ENCODE measurements at regions not wholly inside any gene's neighbourhood (a gene's known extent, or its start where the extent isn't known, plus 50 kb on each side); places are given as distances from the start of the nearest gene placed in this dataset.

GRCh38 chr7:25887795-25888559 is 264.0 kb upstream of the NFE2L3 start:
- DNase-seq (ENCODE audit: insufficient read length, low spot score): no peak
- FAIRE-seq: no peak

GRCh38 chr7:25889765-25890164 is 262.2 kb upstream of the NFE2L3 start:
- DNase-seq (ENCODE audit: insufficient read length, low spot score): no peak
- FAIRE-seq: no peak

- DNase-seq (ENCODE audit: insufficient read length, low spot score): no peak
Observed at GRCh38 chr7:25891591-25891990, 260.4 kb upstream of the NFE2L3 start.

GRCh38 chr7:25893436-25893835 is 258.6 kb upstream of the NFE2L3 start:
- DNase-seq (ENCODE audit: insufficient read length, low spot score) (no peak), FAIRE-seq (no peak)

More at GRCh38 chr7:25891591-25891990, 260.4 kb upstream of the NFE2L3 start:
- FAIRE-seq: no peak

- DNase-seq (ENCODE audit: insufficient read length, low spot score) (no peak), FAIRE-seq (no peak)
Observed at GRCh38 chr7:25894002-25894901, 257.7 kb upstream of the NFE2L3 start.

- DNase-seq (ENCODE audit: insufficient read length, low spot score): peak; percentile 66
- no peak for FAIRE-seq
Observed at GRCh38 chr7:25894902-25895791, 256.9 kb upstream of the NFE2L3 start.

- FAIRE-seq (no peak), DNase-seq (ENCODE audit: insufficient read length, low spot score) (no peak)
Observed at GRCh38 chr7:25895792-25896171, 256.2 kb upstream of the NFE2L3 start.

- no peak for FAIRE-seq
- DNase-seq (ENCODE audit: insufficient read length, low spot score): no peak
Observed at GRCh38 chr7:25897261-25897782, 254.7 kb upstream of the NFE2L3 start.

GRCh38 chr7:25900245-25900644 is 251.8 kb upstream of the NFE2L3 start:
- FAIRE-seq (no peak), DNase-seq (ENCODE audit: insufficient read length, low spot score) (no peak)

GRCh38 chr7:25900877-25901276 is 251.1 kb upstream of the NFE2L3 start:
- DNase-seq (ENCODE audit: insufficient read length, low spot score): no peak

GRCh38 chr7:25901658-25902057 is 250.3 kb upstream of the NFE2L3 start:
- DNase-seq (ENCODE audit: insufficient read length, low spot score): no peak
- no peak for FAIRE-seq

More at GRCh38 chr7:25900877-25901276, 251.1 kb upstream of the NFE2L3 start:
- FAIRE-seq: no peak

- DNase-seq (ENCODE audit: insufficient read length, low spot score) (no peak), FAIRE-seq (no peak)
Observed at GRCh38 chr7:25906003-25906402, 246.0 kb upstream of the NFE2L3 start.

GRCh38 chr7:25906760-25907159 is 245.2 kb upstream of the NFE2L3 start:
- DNase-seq (ENCODE audit: insufficient read length, low spot score): no peak
- FAIRE-seq: no peak

- no peak for FAIRE-seq
- DNase-seq (ENCODE audit: insufficient read length, low spot score): no peak
Observed at GRCh38 chr7:25907214-25907613, 244.8 kb upstream of the NFE2L3 start.

- no peak for FAIRE-seq
- no peak for DNase-seq (ENCODE audit: insufficient read length, low spot score)
Observed at GRCh38 chr7:25907731-25908130, 244.3 kb upstream of the NFE2L3 start.

GRCh38 chr7:25908154-25908949 is 243.6 kb upstream of the NFE2L3 start:
- FAIRE-seq (no peak), DNase-seq (ENCODE audit: insufficient read length, low spot score) (no peak)

- DNase-seq (ENCODE audit: insufficient read length, low spot score) (no peak), FAIRE-seq (no peak)
Observed at GRCh38 chr7:25911738-25912607, 240.0 kb upstream of the NFE2L3 start.

- DNase-seq (ENCODE audit: insufficient read length, low spot score): no peak
Observed at GRCh38 chr7:25913598-25914224, 238.3 kb upstream of the NFE2L3 start.

More at GRCh38 chr7:25913598-25914224, 238.3 kb upstream of the NFE2L3 start:
- FAIRE-seq: no peak

All from HTR-8/SVneo (cell line).